Endothelial cell of hepatic sinusoid (primary cell): ENCODE measurements at regions not wholly inside any gene's neighbourhood (a gene's known extent, or its start where the extent isn't known, plus 50 kb on each side); places are given as distances from the start of the nearest gene placed in this dataset.

Source experiments
- in situ Hi-C: cut with HindIII; loops from 2 replicates; pipeline ENCODE4 v1.10.0; 2017; ENCODE audit warnings: low sequenced_read_pairs

GRCh38 chr13:102940143-102940542 is 94.3 kb downstream of the ERCC5 start:
- in situ Hi-C loops: no loop called here

GRCh38 chr13:102935896-102936321 is 90.1 kb downstream of the ERCC5 start:
- in situ Hi-C loops: no loop called here

- in situ Hi-C loops: no loop called here
These were observed 87.7 kb downstream of the ERCC5 start for GRCh38 chr13:102933523-102933922.

GRCh38 chr13:102933122-102933521 is 87.3 kb downstream of the ERCC5 start:
- in situ Hi-C loops: no loop called here

GRCh38 chr13:102932331-102932730 is 86.5 kb downstream of the ERCC5 start:
- in situ Hi-C loops: no loop called here

- in situ Hi-C loops: no loop called here
These were observed 84.7 kb downstream of the ERCC5 start for GRCh38 chr13:102930566-102930965.

- in situ Hi-C loops: no loop called here
These were observed 83.3 kb downstream of the ERCC5 start for GRCh38 chr13:102928941-102929675.
